LHCN-M2 (cell line): ENCODE measurements at regions not wholly inside any gene's neighbourhood (a gene's known extent, or its start where the extent isn't known, plus 50 kb on each side); places are given as distances from the start of the nearest gene placed in this dataset.

Experiments used
- DNase-seq: peaks from one replicate; pipeline ENCODE4 v3.0.0-alpha.2; 2012; ENCODE audit warnings: low read depth

DNA sequence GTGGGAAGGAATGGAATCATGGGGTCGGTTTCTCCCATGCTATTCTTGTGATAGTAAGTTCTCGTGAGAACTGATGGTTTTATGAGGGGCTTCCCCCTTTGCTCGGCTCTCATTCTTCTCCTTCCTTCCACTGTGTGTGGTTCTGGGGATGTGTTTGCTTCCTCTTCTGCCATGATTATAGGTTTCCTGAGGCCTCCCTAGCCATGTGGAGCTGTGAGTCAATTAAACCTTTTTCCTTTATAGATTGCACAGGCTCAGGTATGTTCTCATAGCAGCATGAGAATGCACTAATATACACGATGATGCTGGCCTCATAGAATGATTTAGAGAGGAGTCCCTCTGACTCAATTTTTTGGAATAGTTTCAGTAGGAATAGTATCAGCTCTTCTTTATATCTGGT, 195.4 kb upstream of the IVNS1ABP start:
- no peak for DNase-seq

GRCh38 chr1:185501099-185501498, 184.1 kb upstream of the IVNS1ABP start:
- DNase-seq, result no peak

GRCh38 chr1:185500001-185500626, 183.1 kb upstream of the IVNS1ABP start:
- peak; percentile 89 for DNase-seq

- no peak for DNase-seq
Observed at GRCh38 chr1:185498207-185498606, 181.2 kb upstream of the IVNS1ABP start.

- no peak for DNase-seq
Observed at GRCh38 chr1:185497177-185497576, 180.1 kb upstream of the IVNS1ABP start.

DNA sequence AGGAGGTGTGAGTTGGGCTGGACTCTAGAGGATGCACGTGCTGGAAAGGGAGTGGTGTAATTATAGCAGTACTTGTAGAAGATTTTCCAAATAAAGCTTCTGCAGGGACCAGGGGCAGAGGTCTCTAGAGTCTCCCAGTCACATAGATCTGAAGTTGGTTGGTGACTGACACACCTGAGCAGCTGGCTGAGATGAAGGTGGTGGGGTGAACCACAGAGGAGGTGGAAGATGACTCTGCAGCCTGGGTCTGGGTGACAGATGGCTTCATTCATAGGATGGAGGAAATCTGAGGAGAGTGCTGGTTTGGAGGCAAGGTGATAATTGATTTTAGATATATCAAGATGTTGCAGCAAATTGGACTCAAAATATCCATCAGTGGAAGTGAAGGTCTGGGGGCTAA, 178.9 kb upstream of the IVNS1ABP start:
- DNase-seq, result no peak

- DNase-seq, result no peak
Observed at GRCh38 chr1:185495007-185495406, 178.0 kb upstream of the IVNS1ABP start.

- DNase-seq, result no peak
Observed at GRCh38 chr1:185492089-185492825, 175.2 kb upstream of the IVNS1ABP start.

- no peak for DNase-seq
Observed at GRCh38 chr1:185491604-185492003, 174.6 kb upstream of the IVNS1ABP start.

- no peak for DNase-seq
Observed at GRCh38 chr1:185490924-185491323, 173.9 kb upstream of the IVNS1ABP start.

DNA sequence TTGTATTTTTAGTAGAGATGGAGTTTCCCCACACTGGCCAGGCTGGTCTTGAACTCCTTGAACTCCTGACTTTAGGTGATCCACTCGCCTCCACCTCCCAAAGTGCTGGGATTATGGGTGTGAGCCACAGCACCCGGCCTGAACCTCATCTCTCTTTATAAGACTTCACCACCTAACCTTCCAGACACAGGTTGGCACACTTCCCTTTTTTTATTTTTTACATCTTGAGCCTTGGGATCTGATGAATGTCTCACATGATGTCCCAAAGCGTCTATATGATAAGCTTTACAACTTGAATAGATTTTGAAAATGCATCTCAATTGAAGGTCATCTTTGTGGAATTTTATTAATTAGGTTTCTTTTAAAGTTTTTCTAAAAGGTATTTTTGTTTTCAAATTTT, 172.4 kb upstream of the IVNS1ABP start:
- no peak for DNase-seq

DNA sequence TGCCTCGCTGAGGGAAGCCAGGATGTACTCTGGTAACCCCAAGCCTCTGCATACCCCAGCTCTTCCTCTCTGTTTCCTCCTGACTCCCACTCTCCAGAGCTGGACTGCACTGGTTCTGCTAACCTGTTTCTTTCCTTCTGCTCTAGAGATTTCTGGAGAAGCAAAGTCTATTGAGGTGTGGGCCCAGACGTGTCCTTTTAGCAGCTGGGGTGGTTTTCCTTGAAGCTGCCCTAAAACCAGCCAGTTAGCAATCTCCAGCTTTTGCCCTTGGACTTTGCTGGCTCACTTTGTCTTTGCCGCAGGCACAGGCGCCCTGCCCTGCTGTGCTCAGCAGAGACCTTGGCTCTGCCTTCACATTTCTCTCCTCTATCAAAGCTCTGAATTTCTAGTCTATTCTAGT, 171.8 kb upstream of the IVNS1ABP start:
- no peak for DNase-seq

GRCh38 chr1:185487936-185488335, 170.9 kb upstream of the IVNS1ABP start:
- DNase-seq, result no peak

DNA sequence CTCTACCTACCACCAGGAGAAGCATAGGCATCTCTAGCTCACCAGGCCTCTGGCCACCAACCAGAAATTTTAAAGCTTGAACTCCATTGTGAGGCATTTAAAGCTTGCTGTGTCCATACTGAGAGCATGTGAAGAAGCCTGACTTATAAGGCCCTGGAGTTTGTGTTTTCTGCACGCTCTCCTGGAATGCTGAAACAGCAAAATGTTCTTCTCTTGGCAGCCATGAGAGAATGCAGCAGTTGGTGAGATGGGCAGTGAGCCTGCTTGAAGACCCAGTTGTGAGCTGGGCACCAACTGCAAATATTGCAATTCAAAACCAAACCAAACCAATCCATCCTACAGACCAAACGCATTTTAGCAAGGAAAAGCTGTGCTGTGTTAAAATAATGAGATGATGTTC, 170.0 kb upstream of the IVNS1ABP start:
- no peak for DNase-seq

- no peak for DNase-seq
Observed at GRCh38 chr1:185486346-185486745, 169.3 kb upstream of the IVNS1ABP start.

DNA sequence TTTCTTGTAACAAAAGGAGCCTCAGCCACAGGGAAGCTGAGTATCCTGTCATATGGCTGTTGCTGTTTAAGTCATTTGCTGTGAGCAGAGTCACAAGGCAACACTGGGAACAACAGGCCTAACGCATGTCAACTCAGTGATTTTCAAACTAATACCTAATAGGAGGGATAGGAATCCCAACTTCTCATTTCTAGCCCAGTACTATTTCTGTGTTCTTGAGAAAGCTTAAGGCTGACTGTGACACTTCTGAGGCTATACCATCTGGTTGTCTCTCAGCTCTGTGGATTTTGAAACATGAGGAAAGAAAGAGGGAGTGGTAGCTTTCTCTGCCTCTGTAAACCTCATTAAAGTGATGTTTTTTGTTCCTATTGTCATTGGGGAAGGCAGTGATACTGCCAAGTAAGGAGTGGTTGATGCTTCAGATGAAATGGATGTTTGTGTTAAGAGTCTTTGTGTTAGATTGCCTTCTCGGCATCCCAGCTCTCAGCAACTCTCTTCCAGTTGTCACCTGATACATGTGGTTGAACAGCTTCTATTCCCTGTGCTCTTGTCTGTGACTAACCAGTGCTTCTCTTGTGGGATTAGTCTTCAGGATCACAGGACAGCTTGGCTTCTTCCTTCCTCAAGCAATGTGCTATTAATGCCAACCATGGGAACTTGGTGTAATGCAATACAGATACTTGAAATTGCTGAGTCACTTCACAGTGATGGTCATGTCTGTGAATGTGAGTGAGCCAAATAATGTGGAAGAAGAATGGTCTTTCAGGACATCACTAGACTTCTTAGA, 166.8 kb upstream of the IVNS1ABP start:
- peak; percentile 99 for DNase-seq

DNA sequence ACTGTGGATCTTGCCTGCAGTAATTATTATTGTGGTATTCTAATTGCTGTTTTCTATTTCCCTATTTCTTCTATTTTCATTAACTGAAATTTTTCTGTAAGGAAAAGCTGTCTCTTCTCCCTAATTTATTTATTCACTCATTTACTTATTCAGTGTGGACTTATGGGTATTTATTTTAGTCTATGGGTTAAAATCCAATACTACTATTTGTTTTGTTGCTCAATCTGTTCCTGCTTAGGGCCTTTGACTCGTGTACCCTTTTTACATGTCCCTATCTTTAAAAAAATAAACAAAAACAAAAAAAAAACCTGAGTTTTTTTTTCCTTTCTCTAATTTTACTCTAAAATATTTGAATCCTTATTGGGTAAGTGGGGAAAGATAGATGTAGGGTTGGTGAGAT, 166.2 kb upstream of the IVNS1ABP start:
- no peak for DNase-seq

- DNase-seq, result peak; percentile 68
Observed at GRCh38 chr1:185480545-185480944, 163.5 kb upstream of the IVNS1ABP start.

GRCh38 chr1:185479796-185480195, 162.8 kb upstream of the IVNS1ABP start:
- no peak for DNase-seq

GRCh38 chr1:185478877-185479276, 161.8 kb upstream of the IVNS1ABP start:
- no peak for DNase-seq

- no peak for DNase-seq
Observed at GRCh38 chr1:185477638-185478580, 160.9 kb upstream of the IVNS1ABP start.
